ENCODE measurements at regions not wholly inside any gene's neighbourhood (a gene's known extent, or its start where the extent isn't known, plus 50 kb on each side); places are given as distances from the start of the nearest gene placed in this dataset.

GRCh38 chr2:237222178-237222577 lies 136.5 kb downstream of the COPS8 start:
- TF ChIP-seq POLR2A (IDR thresholded peaks at IDR 0.05) (no peak), CTCF (IDR thresholded peaks at IDR 0.05) (no peak), EP300 (IDR thresholded peaks at IDR 0.05) (no peak), POLR2AphosphoS5 (IDR thresholded peaks at IDR 0.05) (no peak)

Measured in stomach (tissue), 4 donors.